ENCODE measurements at regions not wholly inside any gene's neighbourhood (a gene's known extent, or its start where the extent isn't known, plus 50 kb on each side); places are given as distances from the start of the nearest gene placed in this dataset.
A peak's percentile ranks its signal among the peaks of the same experiment; 100 is the strongest.

DNA sequence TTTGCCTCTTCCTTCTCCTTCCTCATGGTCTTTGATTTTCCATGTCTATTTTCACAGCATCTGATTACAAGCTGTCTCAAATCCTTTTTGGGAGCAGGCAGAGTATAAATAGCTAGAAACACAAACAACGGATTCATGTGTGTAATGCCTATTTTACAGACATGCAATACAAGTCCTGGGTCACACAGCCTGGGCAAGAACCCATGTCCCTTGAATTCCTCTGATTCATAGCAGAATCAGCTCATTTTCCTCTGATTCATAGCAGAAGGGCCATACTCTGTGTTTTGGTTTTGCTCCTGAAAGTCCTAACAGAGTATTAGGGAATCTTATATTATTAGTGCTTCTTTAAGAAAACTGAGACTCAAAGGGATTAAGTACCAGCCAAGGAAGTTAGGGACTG lies 71.3 kb downstream of the IRX5 start:
- Histone ChIP-seq H3K4me1 (no peaks in the 10 kb centered on the region), H3K4me3 (no peak overlapping the region), H3K9me3 (no peaks in the 10 kb centered on the region), H3K36me3 (no peaks in the 10 kb centered on the region), H3K27ac (no peak overlapping the region), H3K27me3 (no peaks in the 10 kb centered on the region)
- DNase-seq (ENCODE audit: extremely low spot score in 2 of 2) = no peak
- intact Hi-C loops (cut with DNase I) = no loop called here
- TF ChIP-seq, protein P1, sequence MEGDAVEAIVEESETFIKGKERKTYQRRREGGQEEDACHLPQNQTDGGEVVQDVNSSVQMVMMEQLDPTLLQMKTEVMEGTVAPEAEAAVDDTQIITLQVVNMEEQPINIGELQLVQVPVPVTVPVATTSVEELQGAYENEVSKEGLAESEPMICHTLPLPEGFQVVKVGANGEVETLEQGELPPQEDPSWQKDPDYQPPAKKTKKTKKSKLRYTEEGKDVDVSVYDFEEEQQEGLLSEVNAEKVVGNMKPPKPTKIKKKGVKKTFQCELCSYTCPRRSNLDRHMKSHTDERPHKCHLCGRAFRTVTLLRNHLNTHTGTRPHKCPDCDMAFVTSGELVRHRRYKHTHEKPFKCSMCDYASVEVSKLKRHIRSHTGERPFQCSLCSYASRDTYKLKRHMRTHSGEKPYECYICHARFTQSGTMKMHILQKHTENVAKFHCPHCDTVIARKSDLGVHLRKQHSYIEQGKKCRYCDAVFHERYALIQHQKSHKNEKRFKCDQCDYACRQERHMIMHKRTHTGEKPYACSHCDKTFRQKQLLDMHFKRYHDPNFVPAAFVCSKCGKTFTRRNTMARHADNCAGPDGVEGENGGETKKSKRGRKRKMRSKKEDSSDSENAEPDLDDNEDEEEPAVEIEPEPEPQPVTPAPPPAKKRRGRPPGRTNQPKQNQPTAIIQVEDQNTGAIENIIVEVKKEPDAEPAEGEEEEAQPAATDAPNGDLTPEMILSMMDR (IDR thresholded peaks at IDR 0.05) = no peak
- TF ChIP-seq POLR2AphosphoS5 (IDR thresholded peaks at IDR 0.05; ENCODE audit: insufficient read depth in 1 of 2, low read depth in 1 of 2) (no peak), POLR2A (IDR thresholded peaks at IDR 0.05) (no peak)

DNA sequence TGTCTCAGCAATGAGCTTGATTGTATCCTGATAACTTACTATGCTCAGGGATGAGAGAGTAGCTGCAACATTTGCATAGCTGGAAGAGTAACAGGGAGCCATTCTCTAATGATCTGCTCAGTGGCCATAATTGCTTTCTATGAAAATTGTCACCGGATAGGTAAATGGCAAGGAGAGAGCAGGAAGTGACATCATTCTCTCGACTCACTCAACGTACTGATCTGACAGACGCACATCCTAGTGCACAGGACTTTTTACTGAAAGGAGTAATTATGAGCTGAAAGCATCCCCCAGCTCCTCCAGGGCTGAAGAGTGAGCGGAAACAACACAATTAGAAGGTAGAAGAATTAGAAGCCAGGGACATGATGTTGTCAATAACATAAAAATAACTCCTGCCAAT lies 71.8 kb downstream of the IRX5 start:
- Histone ChIP-seq H3K9me3 (no peaks in the 10 kb centered on the region), H3K4me3 (no peak overlapping the region), H3K27me3 (no peaks in the 10 kb centered on the region), H3K36me3 (no peaks in the 10 kb centered on the region), H3K27ac (no peak overlapping the region), H3K4me1 (no peaks in the 10 kb centered on the region)
- DNase-seq (ENCODE audit: extremely low spot score in 2 of 2) = no peak
- TF ChIP-seq POLR2AphosphoS5 (IDR thresholded peaks at IDR 0.05; ENCODE audit: insufficient read depth in 1 of 2, low read depth in 1 of 2) = no peak
- TF ChIP-seq POLR2A (IDR thresholded peaks at IDR 0.05) = no peak
- TF ChIP-seq, protein P1 (IDR thresholded peaks at IDR 0.05) = no peak
- intact Hi-C loops (cut with DNase I) = no loop called here

DNA sequence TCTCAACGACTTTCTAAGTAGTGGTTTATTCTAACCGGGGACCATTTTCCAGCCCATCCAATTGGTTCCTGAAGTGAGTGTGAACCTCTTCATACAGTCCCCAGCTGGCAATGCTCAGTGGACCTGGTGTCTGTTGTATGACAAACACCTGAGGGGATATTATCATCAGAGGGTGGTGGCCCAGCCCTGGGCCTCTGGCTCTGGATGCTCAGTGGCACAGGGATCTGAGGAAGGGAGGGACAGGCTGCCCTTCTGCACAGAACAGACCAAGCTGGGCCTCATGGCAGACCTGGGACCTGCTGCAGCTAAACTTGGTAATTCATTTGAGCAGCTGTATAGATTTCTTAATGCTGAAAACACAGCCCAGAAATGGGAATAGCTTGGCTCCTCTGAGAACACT lies 72.6 kb downstream of the IRX5 start:
- no peak overlapping the region for H3K4me3 ChIP-seq
- TF ChIP-seq POLR2AphosphoS5 (IDR thresholded peaks at IDR 0.05; ENCODE audit: insufficient read depth in 1 of 2, low read depth in 1 of 2) (no peak), POLR2A (IDR thresholded peaks at IDR 0.05) (no peak)
- TF ChIP-seq, protein P1 (IDR thresholded peaks at IDR 0.05) = no peak
- H3K4me1 ChIP-seq = no peaks in the 10 kb centered on the region
- H3K27ac ChIP-seq = no peak overlapping the region
- intact Hi-C loops (cut with DNase I) = no loop called here
- H3K36me3 ChIP-seq = no peaks in the 10 kb centered on the region
- H3K9me3 ChIP-seq = no peaks in the 10 kb centered on the region
- peak; percentile 64 to 67 for DNase-seq (ENCODE audit: extremely low spot score in 2 of 2)
- H3K27me3 ChIP-seq = no peaks in the 10 kb centered on the region

DNA sequence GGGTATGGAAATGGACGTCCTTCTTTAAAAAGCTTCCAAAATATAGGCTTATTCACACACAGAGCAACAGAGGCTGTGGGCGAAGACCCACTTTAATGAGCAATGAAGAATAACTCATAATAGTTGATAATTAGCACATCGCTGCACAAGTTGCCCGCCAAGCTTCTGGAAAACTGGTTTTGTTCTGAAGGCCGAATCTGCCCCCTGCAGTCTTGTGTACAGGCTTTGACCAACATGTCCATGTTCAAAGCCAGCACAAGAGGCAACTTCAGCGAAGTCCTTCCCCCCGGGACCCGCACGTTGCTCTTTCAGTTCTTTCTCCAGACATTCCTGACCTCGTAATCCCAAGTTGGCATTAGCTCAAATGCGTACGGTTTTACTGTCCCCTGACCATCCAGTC lies 73.3 kb downstream of the IRX5 start:
- Histone ChIP-seq H3K27me3 (no peaks in the 10 kb centered on the region), H3K9me3 (no peaks in the 10 kb centered on the region), H3K36me3 (no peaks in the 10 kb centered on the region), H3K4me3 (no peak overlapping the region), H3K4me1 (no peaks in the 10 kb centered on the region), H3K27ac (no peak overlapping the region)
- intact Hi-C loops (cut with DNase I) = no loop called here
- TF ChIP-seq POLR2AphosphoS5 (IDR thresholded peaks at IDR 0.05; ENCODE audit: insufficient read depth in 1 of 2, low read depth in 1 of 2) (no peak), POLR2A (IDR thresholded peaks at IDR 0.05) (no peak)
- TF ChIP-seq, protein P1 (IDR thresholded peaks at IDR 0.05) = no peak
- peak in 1 of 2 donors; percentile 55 for DNase-seq (ENCODE audit: extremely low spot score in 2 of 2)

DNA sequence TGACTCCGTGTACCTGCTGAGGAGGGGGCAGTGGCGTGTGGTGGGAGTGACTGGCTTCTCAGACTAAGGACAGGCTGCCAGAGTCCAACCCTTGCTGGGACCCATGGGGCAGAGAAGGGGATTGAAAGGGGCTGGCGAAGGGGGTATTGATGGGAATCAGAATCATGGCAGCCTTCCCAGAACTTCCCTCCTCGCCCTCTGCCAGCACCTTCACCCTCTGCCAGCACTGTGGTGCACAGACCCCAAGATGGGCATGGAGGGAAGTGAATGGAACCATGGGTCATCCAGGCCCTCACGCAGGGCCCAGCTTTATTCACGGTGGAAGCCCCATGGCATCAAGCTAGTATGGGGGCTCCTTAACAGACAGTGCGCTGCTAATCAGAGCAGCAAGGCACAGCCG lies 76.8 kb downstream of the IRX5 start:
- intact Hi-C loops (cut with DNase I) = no loop called here
- Histone ChIP-seq H3K4me3 (no peak overlapping the region), H3K27ac (no peak overlapping the region), H3K9me3 (no peaks in the 10 kb centered on the region), H3K4me1 (no peaks in the 10 kb centered on the region), H3K27me3 (no peaks in the 10 kb centered on the region), H3K36me3 (no peaks in the 10 kb centered on the region)
- no peak for TF ChIP-seq POLR2A (IDR thresholded peaks at IDR 0.05)
- no peak for TF ChIP-seq POLR2AphosphoS5 (IDR thresholded peaks at IDR 0.05; ENCODE audit: insufficient read depth in 1 of 2, low read depth in 1 of 2)
- TF ChIP-seq, protein P1 (IDR thresholded peaks at IDR 0.05) = no peak
- DNase-seq (ENCODE audit: extremely low spot score in 2 of 2) = peak; percentile 44 to 52

All from vagina (tissue), 2 donors.